ENCODE measurements at regions not wholly inside any gene's neighbourhood (a gene's known extent, or its start where the extent isn't known, plus 50 kb on each side); places are given as distances from the start of the nearest gene placed in this dataset.

DNA sequence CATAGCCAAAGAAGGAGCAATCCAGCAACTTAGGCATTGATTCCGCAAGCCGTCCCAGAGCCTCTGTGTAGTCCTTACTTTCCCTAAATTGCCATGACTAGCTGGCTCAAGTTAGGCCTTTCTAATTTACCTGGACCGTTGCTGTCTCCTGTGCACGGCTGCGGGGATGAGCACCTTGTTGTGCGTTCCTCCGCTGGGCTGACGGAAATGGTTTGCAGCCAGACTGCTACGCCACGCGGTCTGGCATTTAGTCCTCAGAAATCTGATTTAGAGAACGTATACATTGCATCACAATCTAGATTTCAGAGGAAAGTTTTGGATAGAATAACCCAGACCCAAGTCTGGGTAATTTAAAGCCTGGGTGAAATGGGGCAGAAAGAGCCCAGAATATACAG lies 133.2 kb upstream of the ARHGAP5 start:
- no peak for DNase-seq (ENCODE audit: low spot score)

DNA sequence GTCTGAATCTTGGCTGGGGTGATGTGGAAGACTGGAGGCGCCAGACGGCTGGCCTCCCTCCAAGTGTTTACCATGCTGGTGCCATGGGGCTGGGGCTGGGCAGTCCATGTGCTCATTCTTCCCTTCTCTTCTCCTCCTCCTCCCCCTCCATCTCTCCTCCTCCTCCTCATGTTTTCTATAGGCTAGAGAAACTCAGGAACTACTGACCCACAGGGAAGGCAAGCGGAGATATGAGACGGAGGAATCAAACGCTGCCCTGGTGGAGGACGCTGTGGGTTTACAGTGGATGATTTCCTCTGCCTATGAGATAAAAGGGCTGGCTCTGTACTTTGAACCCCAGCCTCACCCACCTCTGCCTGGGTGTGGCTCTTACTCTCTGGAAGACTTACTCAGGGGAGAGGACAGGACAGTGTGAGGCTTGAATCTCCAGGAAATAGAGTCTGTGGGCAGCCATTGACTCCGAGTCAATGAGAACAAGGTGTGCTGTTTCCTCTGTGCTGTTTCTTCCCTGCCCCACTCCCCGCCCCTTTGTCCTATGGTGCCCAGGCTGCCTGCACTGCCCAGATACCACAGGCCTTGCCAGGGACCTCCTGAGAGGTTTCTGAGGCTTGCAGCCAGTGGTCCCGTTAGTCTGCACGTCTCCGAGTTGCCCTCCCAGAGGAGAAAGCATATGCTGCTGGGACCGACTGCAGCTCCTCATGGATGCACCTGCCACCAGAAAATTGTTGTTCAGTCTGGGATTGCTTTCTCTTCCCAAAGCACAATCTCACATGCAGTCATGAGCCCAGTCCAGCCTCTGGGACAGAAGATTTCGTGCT lies 132.6 kb upstream of the ARHGAP5 start:
- DNase-seq (ENCODE audit: low spot score), result no peak

DNA sequence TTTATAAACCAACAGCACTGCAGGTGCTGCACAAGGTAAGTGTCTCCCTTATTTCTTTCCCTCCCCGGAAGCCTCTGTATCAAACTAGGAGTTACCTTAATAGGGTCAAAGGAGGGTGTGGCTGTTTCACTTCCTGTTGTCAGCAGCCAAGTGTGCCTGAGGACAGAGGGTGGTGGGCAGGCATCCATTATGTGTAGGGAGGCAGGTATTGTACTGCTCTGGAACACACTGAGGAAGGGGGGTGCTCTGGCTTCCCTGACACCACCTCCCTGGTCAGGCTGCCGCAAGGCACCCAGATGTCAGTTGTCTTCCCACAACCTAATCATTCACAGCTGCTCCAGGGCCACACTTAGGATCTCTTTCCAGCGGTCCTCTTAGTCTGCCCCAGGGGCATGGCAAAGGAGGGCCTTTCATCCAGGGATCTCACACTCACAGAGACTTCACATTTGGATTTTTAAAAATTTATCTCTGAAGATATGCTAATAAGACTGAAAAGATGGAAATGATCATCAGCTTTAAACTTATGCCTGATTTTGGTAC lies 132.0 kb upstream of the ARHGAP5 start:
- no peak for DNase-seq (ENCODE audit: low spot score)

DNA sequence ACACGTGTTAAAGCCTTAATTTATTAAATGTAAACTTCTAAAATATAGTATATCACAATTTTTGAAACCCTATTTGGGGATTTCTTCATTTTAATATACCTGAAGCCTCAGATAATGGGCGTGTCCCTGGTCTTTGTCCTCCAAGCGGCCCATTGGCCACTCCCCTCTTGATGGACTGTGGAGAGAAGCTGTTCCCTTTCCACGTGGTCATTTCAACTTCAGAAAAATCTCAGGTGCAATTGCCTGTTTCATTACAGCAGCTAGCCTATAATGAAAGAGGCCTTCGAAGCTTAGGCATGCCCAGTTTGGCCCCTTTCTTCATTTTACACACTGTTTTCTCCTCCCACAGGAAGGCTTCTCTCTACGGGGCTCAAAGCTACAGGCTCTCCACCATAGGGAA lies 131.4 kb upstream of the ARHGAP5 start:
- no peak for DNase-seq (ENCODE audit: low spot score)

DNA sequence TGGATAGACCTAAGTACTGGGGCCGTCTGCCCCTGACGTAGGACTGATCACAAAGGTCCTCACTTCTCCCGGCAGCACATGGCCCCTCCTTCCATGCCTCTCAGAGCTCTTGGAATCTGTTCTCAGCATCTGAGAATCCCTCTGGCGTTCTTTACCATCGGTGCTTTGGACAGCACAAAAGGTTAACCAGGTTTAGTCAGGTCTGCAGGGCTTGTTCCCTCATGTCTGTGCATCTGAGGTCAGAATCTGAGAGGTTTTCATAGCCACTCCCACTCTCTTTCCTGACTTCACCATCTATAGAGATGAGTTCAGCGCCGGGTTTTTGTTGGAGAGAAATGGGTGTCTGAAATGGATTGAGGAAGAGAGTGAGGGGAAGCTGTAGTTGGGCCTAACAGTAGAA lies 130.0 kb upstream of the ARHGAP5 start:
- DNase-seq (ENCODE audit: low spot score), result no peak

DNA sequence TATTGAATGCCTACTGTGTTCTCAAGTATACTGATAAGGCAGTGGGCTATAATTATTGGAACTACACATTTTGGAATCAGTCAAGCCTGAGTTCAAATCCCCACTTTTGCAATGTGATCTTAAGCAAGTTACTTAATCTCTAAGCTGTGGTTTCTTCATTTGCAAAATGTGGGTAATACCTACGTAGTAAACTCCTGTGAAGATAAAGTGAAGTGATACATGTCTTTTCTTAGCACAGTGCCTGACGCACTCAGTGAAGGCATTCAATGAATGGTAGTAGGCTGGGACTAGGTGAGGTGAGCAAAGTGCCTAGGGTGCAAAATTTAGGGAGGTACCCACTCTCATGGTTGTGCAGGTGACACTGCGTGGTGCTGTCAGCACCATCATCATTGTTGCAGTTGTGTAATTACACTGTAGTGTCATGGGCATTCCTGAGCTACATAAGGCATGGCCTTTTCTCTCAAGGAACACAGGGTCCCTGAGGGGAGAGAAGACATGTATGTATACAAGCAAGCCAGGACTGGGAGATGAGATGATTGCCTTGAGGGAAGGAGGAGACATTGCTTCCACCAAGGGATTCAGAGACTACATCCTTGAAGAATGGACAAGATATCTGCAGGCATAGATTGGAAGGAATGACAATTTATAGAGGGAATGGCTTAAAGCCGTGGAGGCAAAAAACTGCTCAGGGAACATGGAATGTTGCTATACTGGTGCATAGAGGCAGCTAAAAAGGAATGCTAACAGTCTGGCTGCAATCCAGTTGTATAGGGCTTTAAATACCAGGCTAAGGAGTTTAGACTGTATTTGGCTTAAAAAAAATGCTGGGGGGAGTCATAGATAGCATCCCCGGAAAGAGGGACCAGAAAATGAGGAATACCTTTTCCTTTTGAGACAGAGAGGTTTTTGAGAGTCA lies 129.2 kb upstream of the ARHGAP5 start:
- DNase-seq (ENCODE audit: low spot score), result no peak

DNA sequence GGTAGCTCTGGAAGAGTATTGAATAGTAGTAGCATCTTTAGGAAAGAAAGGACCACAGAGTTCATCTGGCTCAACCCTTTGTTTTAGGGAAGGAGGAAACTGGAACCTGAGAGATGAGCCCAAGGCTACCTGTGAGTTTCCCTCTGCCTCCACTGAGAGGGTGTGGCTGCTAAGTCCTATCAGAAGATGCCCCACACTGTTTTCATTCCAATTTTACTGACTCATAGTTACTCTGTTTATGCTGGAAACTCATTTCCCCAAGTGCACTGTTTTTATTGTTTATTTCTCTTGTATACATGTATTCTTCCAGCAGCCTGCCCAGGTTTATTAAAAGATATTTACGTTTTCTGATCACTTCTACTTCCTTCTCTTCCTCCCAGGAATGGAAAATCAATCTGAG lies 127.4 kb upstream of the ARHGAP5 start:
- no peak for DNase-seq (ENCODE audit: low spot score)

DNA sequence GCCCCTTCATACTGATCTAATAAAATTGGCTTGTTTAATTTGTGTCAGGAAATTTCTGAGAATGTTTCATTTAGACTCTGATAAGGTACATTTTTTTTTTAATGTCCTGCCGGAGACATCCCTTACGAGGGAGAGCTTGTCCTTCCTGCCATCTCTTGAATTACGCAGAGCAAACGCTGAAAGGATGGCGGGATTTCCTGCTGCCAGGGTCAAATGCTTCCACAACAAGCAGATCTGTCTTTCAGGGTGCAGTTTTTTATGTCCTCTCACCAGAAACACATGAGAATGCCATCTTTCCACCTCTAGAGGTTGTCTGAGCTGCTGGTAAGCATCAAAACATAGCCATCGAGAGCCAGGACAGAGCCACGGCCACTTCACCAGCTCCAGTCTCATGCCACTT lies 126.8 kb upstream of the ARHGAP5 start:
- no peak for DNase-seq (ENCODE audit: low spot score)

DNA sequence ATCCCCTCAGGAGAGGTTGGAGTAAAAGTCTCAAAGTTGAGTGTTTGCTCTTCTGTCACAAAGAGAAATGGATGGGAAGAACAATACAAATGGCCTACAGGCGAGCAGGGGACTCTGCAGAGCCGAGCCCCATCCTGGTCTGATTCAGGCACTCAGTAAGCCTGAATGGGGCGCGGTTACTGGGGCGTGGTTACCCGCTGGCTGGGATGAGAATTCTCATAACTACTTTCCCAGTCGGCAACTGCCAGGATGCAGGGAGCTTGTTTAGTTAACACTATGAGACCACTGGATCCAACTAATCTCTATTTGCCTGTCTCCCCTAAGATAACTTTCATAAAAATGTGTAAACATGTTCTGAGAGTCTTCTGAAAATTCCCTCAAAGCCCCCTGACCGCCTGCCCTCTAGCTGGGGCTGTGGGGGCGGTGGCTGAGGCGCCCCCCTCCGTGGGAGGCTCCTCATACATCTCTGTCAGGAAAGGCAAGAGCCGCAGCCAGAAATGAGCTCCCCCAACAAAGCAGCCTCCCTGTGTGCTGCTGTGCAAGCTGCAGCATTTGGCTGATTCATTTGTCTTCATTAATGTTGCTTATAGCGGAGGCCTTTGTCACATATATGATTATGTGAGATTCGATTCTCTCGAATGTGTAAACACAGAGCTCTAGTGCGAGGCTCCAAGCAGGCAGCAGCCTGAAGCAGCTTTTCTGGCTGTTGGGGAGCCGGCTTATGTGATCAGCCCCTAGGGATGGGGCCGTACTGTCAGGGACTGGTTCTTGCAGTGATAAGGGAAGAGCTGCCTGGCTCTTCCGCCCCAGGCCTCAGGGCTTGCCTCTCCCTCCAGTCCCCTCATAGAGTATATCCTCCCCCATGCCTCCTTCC lies 126.1 kb upstream of the ARHGAP5 start:
- peak; percentile 65 for DNase-seq (ENCODE audit: low spot score)

DNA sequence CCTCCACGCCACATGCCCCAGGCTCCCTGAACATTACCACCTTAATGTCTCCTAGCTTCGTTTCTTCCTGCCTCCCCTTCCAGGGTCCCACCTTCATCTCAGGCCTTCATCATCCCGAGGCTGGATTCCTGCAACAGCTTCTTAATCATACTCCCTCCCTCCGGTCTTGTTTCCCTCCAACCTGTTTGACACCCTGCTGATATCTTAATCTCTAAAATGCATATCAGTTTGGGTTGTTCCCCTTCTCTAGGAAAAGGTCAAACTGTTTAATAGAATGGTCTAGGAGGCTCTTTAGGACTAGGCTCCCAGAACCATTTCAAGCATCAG lies 125.5 kb upstream of the ARHGAP5 start:
- no peak for DNase-seq (ENCODE audit: low spot score)

DNA sequence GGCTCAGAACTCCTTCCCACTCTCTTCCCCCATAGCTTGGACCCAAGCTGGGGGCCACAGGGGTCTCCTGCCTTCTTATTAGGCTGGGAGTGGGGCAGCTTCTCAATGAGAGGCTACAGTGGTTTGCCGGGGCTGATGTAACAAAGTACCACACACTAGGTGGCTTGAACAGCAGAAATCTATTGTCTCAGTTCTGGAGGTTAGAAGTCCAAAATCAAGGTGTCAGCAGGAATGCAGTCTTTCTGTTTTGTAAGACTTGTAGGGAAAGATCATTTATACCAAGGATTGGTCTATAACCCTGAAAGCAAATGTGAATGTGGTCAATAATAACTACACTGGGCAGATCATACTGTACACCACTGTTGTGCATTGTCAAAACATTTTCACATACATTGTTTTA lies 124.5 kb upstream of the ARHGAP5 start:
- no peak for DNase-seq (ENCODE audit: low spot score)

DNA sequence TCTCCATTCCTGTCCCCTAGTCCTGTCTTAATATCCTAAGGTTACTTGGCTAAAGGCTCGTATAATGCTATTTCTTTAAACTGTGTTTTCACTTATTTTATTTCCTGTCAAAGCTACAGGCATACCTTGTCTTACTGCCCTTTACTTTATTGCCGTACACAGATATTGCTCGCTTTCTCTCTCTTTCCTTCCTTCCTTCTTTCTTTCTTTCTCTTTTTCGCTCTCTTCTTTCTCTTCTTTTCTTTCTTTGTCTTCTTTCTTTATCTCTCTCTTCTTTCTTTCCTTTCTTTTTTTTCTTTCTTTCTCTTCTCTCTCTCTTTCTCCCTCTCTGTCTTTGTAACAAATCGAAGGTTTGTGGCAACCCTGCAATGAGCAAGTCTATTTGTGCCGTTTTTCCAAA lies 123.9 kb upstream of the ARHGAP5 start:
- DNase-seq (ENCODE audit: low spot score), result no peak

DNA sequence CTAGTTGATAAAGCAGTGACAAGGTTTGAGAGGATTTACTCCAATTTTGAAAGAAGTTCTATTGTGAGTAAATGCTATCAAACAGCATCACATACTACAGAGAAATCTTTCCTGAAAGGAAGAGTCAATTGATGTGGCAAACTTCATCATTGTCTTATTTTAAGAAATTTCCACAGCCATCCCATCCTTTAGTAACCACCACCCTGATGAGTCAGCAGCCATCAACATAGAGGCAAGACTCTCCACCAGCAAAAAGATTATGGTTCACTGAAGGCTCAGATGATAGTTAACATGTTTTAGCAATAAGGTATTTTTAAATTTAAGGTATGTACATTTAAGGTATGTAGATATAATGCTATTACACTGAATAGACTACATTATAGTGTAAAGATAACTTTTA lies 122.1 kb upstream of the ARHGAP5 start:
- no peak for DNase-seq (ENCODE audit: low spot score)

DNA sequence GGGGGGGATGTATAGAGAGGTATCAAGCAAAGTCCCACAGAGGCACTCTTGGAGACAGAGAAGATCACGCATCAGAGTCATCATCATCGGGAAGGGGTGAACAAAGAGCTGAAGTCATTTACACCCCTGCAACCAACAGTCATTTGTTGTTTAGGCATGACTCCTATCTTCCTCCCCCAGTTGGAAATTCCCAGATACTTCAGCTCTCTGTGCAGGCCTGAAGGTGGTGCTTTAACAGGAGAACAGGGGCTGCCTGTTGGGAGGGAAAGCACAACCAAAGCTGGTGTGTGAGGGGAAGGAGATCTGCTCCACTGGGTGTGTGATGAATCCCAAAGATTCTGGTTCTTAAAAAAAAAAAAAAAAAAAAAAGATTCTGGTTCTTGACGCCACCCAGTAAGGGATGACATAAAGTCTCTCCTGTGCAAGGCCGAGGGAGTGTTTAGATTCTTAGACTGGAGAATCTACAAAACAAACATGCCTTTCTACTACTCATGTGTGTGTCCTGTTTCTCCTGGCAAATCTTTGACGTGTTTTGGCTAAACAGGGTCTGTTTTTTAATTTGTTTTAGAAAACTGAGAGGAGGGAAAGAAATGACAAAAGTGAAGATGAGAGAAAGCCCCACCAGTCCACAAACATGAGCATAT lies 121.0 kb upstream of the ARHGAP5 start:
- DNase-seq (ENCODE audit: low spot score), result no peak

DNA sequence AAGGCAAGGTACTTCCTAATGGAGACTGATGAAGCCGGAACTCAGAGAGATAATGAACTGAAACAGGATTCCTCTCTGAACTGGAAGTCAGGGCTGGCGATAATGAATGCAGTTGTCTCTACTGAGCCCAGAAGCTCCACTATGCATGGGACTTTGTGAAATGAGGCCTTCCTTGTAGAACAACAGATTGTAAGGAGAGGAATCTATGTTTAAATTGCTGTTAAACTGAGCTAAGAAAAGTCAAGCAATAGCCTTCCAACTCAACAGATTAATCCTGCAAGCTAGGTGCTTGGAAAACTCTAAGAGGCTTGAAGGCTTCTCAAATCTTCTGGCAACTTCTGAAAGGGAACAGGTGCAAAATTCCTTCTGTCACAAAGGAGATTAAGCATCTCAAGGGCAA lies 119.5 kb upstream of the ARHGAP5 start:
- DNase-seq (ENCODE audit: low spot score), result no peak

DNA sequence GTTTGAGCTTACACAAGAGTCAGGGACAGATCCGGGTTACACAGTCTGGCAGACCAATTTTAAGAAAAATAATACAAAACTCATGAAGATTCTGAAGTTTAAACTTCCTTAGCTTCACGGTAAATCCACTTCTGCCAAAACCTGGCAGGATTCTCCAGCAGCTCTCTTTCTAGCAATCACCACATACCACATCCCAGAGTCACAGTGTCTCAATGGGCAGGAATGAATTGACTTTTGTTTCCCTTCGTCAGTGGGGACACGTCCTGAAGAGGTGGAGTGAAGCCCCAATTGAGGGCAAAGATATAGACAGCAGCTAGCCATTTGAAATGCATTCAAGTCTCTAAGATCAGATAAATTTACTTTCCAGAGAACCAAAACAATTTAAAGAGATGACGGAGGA lies 117.1 kb upstream of the ARHGAP5 start:
- no peak for DNase-seq (ENCODE audit: low spot score)

DNA sequence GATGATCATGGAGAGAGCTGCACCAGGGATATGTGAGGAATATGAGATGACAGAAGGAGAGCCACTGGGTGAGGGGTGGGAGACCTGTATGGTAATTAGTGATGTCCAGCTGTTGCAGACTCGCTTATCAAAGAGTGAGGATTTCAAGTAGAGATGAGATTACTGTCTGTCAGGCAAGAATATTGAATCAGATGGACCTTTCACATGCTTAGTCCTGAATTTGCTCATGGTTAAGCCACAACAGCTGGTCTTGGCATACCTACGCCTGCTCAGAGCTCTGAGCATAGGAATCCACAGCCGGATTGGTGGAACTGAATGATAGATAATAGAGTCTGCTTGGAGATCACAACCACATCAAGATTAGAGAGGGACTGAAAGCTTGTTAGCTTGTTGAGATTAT lies 115.2 kb upstream of the ARHGAP5 start:
- DNase-seq (ENCODE audit: low spot score), result no peak

DNA sequence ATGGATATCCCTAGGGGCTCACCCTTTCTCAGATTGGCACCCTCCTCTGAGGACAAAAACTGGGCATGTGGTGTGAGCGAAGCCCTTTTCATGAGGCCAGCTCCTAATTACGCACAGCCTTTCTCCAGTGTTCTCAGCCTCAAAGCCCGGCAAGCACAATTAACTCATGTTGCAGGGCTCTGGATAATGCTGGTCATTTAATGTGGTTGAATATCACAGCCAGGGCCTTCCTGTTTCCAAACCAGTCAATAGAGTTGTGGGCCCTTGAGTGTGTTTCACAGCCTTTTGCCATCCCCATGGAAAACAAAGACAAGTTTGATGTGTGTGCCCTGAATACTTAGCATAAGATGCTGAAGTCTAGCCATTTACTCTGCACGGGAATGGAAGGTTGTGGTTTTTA lies 114.2 kb upstream of the ARHGAP5 start:
- DNase-seq (ENCODE audit: low spot score), result no peak

DNA sequence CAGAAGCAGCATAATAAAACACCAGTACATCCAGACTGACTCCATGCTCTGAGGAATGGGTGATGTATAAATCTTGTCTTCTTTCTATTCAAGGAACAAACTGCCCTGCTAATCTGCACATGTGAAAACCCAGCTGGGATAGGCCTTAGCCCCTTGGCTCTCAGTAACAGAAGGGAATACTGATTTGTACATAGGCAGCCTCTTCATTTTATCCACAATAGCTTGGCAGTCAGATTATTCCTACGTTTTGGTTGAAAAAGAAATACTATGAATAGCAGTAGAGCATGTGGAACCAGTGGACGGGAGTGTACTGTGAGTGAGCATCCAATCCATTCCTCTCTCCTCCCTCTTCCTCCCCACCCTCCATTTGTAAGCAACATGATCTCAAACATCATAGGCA lies 113.5 kb upstream of the ARHGAP5 start:
- no peak for DNase-seq (ENCODE audit: low spot score)

DNA sequence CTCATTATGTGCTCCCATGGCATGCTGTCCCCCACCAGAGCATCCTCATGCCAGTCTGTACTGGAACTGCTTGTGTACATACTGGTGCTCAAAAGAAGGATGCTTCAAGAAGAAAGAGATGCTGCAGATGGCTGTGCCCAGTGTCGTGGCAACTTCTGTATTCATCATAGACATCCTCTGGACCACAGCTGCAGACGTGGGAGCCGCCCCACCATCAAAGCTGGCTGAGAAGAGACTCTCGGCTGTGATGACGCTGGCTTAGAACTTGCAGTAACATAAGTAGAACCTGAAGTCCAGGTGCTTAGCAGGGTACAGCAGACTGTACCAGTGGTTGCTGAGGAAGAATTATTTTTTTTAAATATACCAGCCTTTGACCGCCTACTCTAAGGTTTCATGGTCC lies 112.6 kb upstream of the ARHGAP5 start:
- DNase-seq (ENCODE audit: low spot score), result no peak

DNA sequence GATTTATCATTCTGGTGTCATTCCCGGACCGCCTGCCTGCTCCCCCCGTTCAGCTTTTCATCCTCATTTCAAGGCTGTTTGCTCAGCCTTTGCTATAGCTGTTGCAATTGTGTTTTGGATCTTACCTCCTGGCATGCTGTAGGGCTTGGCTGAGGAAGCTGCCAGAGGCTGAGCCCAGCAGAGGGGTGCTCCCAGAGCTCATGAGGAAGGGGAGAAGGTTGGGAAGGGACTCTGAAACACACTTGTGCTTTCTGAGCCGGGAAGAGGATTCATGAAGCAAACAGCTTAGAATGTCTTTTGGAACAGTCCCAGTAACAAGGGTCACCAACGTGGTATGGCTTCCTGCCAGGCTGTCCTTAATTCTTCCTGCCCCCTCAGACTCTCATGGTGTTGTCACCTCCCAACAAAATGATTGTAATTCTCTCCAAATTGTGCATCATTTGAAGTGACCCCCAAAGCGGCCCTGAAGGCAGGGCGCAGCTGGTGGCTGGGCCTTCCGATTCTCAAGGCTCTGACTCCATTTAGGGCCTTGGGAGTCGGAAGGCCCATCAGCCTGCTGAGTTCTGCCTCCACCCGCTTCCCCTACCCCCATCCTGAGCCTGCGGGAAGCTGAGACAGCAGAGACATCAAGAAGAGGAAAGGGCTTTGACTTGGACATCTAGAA lies 111.9 kb upstream of the ARHGAP5 start:
- no peak for DNase-seq (ENCODE audit: low spot score)

Measured in hepatic stellate cell (primary cell).